OCI-LY7 (cell line): ENCODE measurements at regions not wholly inside any gene's neighbourhood (a gene's known extent, or its start where the extent isn't known, plus 50 kb on each side); places are given as distances from the start of the nearest gene placed in this dataset.

Experiments used
- EZH2phosphoT487 ChIP-seq: fragments of 200-600 bp; sonication (generic); IDR thresholded peaks from 2 replicates; pipeline ENCODE4 v1.6.1; 2018; ENCODE audit warnings: low read depth, borderline replicate concordance, mild to moderate bottlenecking, mixed run types, antibody characterized with exemption, low read length, moderate library complexity, mixed read lengths
- TF ChIP-seq, protein P1 (sequence below): fragments of 200-600 bp; sonication (generic); conservative IDR thresholded peaks from 2 replicates; pipeline ENCODE4 v1.5.1; 2014; ENCODE audit warnings: mild to moderate bottlenecking, antibody characterized with exemption, low read length, moderate library complexity, mixed read lengths

DNA sequence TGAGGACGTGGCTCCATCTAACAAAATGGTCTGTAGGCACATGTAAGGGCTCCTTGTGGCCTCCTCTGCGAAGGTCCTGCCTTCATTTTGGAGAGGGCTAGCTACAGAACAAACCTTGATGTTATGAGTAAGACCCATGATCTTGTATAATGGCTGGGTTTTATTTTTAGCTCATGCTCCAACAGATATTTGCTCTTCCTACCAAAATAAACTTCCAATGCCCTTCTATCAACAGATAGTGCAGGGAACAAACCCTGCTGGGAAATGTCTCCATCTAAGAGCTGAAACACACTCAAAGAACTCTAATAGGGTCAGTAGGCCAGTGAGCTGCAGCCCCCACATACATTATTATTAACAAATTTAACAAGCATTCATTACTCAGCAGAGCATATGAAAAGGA, 189.5 kb downstream of the LURAP1L start:
- no peak for TF ChIP-seq EZH2phosphoT487
- TF ChIP-seq, protein P1, sequence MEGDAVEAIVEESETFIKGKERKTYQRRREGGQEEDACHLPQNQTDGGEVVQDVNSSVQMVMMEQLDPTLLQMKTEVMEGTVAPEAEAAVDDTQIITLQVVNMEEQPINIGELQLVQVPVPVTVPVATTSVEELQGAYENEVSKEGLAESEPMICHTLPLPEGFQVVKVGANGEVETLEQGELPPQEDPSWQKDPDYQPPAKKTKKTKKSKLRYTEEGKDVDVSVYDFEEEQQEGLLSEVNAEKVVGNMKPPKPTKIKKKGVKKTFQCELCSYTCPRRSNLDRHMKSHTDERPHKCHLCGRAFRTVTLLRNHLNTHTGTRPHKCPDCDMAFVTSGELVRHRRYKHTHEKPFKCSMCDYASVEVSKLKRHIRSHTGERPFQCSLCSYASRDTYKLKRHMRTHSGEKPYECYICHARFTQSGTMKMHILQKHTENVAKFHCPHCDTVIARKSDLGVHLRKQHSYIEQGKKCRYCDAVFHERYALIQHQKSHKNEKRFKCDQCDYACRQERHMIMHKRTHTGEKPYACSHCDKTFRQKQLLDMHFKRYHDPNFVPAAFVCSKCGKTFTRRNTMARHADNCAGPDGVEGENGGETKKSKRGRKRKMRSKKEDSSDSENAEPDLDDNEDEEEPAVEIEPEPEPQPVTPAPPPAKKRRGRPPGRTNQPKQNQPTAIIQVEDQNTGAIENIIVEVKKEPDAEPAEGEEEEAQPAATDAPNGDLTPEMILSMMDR, result no peak
